Testis (tissue), 2 donors: ENCODE measurements at regions not wholly inside any gene's neighbourhood (a gene's known extent, or its start where the extent isn't known, plus 50 kb on each side); places are given as distances from the start of the nearest gene placed in this dataset.

Experiments
- CTCF ChIP-seq, 3 experiments: fragments of 450-650 bp in 2 of 3; fragments of 200-600 bp in 1 of 3; sonication (generic) in 1 of 3; IDR thresholded peaks; one replicate each; pipeline ENCODE4 v1.5.1; 2016 to 2019; ENCODE audit warnings: antibody characterized with exemption in 3 of 3, mild to moderate bottlenecking in 2 of 3, moderate library complexity in 1 of 3
- POLR2A ChIP-seq: fragments of 450-650 bp; IDR thresholded peaks from one replicate; pipeline ENCODE4 v1.6.1; 2017; ENCODE audit warnings: antibody characterized with exemption, mild to moderate bottlenecking, moderate library complexity

GRCh38 chr10:6739530-6740174, 159.6 kb upstream of the PRKCQ start:
- TF ChIP-seq CTCF (IDR thresholded peaks at IDR 0.05) (no peak), POLR2A (no peak)
